HG03520 (cell line): ENCODE measurements at regions not wholly inside any gene's neighbourhood (a gene's known extent, or its start where the extent isn't known, plus 50 kb on each side); places are given as distances from the start of the nearest gene placed in this dataset.
"Not testable (repeated sequence)": the region's sequence is repeated elsewhere in the genome, so short reads cannot be mapped to it uniquely, and the experiment has no call there.

Experiments used
- ATAC-seq: cut with Tn5 transposase; IDR thresholded peaks from one replicate; pipeline ENCODE4 v1.9.1; 2021; ENCODE audit warnings: mild to moderate bottlenecking, moderate library complexity; ENCODE audit not compliant: unreplicated experiment

DNA sequence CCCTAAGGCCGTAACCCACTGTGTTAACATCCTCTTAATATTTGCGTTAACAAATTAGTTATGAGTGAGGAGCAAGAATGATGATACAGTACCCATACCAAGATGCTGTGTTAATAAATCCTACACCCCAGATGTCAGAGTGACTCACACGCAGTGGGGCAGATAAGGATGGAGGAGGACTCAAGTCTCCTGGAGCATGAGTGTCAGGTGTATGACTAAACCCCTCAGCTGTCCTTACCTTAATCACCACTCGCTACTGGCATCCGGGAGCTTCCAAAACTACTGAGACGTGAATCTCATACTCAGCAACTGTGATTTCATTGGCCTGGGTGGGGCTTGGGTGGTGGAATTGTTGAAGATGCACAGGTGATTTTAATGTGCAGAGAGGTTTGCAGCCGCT, 131.3 kb upstream of the MTHFD1L start:
- no peak for ATAC-seq

DNA sequence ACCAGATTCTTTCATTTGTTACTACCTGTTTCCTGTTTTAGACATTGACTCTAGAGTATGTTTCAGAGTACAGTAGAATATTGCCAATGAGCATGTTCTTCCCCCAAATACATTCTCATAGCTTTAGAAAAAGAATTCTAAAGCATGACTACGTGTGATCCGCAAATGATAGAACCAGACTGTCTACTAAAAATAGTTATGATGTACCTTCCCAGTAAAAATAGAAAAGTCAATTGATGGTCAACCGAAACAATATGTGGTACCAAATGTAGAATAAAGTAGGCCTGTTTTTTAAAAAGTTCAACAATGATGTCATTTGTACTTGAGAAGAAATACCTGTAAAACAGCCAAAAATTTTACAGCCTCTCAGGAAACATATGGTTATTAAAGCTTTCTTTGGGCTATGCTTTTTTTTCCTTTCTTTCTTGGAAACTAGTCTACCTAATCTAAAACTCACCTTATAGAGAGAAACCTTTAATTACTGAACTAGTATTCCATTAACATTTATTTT, 130.1 kb upstream of the MTHFD1L start:
- ATAC-seq, result no peak

DNA sequence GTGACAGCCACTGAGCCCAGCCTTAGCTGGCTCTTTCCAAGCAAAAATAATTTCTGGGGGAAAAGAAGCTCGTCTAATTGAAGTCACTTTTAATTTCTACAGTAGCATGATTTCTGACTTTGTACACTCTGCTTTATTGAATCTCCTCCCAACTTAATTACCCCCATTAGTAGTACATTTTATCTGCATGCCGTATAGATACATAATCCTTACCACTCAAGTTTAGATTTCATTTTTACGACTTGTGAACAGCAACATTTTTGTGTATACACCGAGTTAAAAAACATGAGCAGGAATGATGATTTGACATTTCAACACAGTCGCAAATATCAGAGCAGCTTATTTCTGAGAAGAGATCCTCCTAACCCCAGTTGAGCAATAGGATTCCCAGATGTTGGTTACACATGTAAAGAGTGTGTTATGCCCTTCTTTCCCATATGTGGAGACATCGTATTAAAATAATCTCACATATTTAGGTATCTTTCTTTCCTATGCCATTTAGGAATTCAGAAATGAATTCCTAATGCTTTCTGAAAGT, 127.3 kb upstream of the MTHFD1L start:
- no peak for ATAC-seq

DNA sequence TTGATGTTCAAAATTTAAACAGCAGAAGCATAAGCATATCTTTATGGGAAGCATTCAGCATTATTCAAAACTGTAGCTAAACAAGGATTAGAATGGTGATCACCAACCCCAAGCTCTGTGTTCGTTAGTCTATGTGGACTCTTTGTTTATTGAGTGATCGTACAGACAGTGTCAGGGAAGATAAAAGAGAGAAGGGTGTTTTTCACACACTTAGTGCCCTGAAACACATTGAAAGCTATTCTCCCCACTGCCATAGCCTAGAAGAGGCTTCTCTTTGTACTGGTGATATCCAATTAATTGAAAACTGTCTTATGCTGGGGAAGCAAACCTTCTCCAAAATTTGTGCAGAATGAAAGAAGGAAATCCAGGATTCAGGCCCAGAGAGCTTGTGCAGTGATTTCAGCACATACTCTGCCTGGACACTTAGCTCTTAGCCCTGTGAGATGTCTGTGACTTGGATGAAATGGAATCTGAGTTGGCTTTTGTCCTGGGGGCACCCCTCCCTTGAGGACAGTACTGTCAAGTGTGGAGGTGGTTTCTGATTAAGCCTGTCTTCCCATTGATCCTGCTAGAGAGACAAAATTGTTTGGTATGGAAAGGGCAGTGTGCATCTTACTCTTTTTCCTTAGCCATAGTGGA, 125.7 kb upstream of the MTHFD1L start:
- ATAC-seq, result no peak

DNA sequence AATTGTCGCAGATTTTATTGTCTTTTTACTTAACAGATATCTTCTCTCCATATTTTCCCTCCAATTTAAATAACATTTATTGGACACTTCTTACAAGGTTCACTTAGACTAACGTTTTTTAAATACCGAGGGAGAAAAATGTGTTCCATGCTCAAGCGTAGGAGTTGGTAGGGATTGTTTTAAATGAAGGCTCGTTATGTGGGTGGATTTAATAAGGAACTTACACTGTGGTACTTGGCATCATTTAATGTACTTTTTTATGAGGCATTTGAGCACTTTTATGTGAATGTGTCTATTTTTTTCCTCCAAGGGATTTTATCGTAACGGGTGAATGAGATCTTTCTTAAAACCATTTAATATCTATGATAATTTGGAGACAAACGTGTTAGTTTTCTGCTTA, 125.0 kb upstream of the MTHFD1L start:
- no peak for ATAC-seq

DNA sequence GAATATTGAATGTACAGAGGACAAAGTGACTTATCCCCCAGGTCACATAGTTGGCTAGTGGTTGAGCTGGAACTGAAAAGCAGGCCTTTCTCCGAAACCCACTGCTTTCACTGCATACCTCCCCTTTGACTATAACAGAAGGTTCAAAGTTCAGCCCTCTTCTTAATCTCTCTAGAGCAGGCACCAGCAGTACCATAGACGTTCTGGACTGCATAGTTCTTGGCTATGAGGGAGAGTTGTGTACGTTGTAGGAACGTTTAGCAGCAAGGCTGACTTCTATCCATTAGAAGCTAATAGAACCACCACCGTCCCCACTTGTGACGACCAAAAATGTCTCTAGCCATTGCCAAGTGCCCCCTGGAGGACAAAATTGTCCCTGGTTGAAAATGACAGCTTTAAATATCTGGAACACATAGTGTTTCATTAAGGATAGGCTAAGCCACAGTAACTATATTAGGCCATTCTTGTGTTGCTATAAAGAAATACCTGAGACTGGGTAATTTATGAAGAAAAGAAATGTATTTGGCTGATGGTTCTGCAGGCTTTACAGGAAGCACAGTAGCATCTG, 123.8 kb upstream of the MTHFD1L start:
- ATAC-seq, result no peak

DNA sequence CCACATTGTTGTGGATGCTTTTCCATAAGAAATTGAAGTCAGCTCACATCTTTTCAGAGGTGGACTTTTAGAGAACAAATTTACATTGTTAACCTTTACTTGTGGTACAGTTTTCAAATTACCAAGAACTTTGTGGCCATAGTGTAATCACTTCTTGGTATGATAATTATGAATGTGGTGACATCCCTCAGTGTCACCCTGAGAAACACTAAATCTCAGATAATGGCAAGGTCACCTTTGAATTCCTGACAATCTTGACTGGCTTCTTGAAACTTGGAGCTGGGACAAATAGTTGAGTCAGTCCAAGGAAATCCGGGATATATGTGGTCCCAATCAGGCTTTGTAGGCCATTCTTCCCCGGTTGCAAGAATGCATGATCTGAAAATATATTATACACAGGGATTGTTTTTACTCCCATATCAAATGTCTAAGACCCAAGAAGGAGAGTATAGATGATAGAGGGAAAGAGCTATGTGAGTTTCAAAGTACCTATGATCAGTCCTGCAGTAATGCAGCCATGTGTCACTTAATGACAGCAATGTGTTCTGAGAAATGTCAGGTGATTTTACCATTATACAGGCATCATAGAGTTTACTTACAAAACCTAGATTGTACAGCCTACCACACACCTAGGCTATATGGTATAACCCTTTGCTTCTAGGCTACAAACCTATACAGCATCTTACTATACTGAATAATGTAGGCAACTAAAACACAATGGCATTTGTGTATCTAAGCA, 120.8 kb upstream of the MTHFD1L start:
- ATAC-seq, result no peak

DNA sequence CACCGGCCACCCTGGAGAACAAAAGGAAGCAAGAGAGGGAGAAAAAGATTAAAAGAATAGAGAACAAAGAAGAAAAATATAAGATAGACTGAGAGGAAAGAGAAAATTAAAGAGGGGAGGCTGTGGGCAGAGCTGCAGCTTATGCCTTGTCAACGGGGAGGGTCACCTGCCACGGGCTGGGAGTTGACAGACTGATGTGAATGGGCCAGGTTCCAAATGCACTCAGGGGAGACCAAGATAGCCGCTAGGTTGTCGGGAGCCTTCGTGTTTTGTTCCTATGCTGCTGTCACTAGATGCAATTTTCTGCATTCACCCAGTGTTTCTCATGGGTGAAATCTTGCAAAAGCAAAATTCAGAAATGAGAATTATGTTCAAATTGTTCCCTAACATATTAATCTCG, 119.6 kb upstream of the MTHFD1L start:
- no peak for ATAC-seq

DNA sequence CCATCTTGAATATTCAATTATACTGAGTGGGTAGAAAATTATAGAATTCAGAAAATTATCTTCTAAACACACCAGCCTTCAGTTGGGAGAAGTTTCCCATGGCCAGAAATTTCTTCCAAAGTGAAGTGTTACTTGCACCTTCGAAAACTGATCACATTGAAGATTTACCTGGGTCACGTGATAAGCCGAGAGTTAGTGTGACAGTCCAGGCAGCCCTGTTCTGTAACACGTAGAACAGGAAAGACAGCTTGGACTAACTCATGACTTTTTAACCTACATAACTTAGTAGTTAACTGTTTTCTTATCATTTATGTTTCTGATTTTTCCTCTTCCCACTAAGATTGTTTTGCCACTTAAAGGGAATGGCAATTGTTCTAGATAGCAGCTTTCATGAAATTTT, 118.3 kb upstream of the MTHFD1L start:
- no peak for ATAC-seq

DNA sequence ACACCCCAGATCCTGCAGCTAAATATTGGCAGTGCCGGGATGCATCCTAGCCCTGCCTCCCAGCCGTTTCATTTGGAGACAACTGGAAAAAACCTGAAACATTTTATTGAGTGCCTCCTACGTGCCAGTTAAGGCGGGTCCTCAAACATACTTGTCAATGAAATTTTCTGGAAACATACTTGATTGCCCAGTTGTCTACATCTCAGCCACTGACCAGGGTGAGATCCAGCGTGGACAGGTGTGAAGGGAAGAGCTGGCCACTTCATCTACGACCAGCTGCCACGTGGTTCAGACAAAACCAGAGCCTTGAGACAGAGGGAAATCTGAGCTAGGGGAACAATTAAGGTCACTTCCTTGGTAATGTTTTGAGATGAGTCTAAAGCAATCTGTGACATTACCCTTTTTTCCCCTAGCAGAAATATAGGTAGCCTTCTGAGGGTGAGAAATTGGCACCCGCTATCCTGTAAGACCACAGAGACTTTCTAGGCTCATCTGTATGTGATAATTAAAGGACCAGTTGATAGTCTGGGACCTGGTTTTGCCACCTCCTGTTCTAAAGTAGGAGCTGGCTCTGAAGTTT, 116.3 kb upstream of the MTHFD1L start:
- no peak for ATAC-seq

DNA sequence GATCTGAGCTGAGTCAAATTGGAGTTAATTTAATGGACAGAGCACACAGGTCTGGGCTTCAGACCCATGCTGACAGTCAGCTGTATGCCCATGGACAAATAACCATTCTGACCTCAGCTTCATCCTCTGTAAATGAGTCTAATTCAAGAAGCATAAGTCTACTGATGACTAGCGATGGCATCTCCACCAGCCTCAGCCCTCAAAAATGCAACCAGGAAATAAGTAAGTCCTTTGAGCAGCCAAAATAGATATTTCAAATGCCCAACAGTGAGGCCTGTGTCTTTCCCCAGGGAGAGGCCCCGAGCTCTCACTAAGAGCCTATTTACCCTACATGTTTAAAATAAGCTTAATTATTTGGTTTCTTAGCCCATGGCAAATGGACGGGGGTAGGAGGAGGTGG, 114.2 kb upstream of the MTHFD1L start:
- no peak for ATAC-seq

DNA sequence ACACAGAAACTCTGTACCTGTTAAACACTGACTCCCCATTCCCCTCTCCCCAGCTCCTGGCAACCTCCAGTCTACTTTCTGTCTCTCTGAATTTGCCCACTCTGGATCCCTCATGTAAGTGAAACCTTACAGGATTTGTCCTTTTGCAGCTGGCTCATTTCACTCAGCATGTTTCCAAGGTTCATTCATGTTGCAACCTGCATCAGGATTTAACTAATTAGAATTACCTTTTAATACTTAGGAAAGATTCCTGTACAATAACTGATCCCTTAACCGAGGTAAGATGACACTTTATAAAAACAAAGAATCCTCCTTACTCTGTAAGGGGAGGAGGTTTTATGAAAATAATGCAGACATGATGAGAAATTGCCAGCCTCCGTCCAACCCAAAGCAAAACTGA, 113.1 kb upstream of the MTHFD1L start:
- no peak for ATAC-seq

DNA sequence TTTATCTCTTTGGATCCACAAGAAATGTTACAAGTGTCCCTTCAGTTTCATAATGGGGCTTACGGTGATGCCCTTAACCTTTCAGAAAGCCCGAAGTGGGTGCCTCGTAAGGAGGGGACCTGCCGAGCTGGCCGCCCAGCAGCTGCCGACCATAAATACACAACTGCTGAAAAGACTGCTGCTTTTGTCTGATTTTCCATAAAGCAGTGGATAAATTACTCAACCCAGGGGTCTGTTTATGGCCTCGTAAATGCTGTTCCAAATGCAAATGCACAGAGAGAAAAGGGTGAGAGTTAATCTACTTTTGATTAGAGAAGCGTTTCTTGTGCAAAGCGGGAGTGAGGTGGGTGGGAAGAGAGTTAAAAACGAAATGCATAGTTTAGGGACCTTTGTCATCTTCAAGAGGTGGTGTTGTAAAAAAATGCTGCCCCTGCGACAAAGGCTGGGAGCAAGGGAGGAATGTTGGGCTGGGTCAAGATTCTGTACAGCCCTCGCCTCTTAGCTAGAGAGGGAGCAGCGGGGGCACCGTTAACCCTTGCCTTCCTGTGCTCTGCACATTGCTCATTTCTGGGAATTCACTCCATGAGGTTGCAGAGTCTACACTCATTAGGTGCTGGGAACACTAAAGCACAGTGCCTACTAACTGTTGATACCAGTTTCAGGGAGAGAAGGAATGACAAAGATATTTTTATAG, 112.0 kb upstream of the MTHFD1L start:
- ATAC-seq, result no peak

DNA sequence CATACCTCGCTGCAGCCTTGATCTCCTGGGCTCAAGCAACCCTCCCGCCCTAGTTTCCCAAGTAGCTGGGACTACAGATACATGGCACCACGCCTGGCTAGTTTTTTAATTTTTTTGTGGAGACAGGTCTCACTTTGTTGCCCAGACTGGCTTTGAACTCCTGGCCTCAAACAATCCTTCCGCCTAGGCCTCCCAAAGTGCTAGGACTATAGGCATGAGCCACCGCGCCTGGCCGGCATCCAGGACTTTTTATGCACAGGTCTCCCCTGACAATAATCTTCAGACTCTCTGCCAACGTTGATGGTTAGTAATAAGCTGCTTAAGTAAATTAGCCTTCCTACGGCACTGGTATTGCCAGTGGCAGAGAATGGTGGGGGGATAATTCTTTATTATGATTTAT, 110.5 kb upstream of the MTHFD1L start:
- ATAC-seq, result no peak

DNA sequence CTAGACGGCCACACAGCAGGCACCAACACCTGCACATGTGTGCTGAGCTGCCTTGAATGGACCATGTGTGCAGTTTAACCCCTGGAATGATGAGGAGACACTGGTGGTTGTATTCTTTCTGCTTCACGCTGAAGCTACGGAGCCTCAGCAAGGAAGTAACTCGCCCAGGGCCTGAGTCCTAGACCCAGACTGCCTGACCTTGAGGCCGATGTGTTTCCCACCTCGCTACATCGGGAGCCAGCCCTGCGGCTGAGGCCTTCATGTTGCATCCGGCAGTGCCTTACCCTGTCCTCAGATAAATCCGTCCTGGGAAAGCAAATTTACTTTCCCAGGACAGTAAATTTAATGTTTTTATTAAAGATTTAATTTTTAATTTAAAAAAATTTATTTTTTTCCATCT, 110.0 kb upstream of the MTHFD1L start:
- no peak for ATAC-seq

DNA sequence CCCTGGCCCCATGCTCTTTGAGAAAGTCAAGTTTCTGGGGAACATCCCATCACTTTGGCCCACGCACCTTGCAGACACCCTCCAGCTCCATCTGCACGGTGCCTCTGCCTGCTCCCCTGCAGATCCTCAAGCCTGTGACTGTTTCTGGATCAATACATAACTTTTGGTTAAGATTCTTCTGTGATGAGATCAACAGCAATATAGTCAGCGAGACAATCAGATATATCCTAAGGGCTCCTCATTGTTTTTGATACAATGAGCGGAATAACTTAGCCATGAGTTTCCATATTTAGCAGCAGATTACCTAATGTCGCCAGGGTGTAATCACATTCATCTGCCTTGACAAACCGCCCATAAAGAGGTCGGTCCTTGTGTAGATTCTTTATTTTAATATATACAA, 109.3 kb upstream of the MTHFD1L start:
- ATAC-seq, result no peak

DNA sequence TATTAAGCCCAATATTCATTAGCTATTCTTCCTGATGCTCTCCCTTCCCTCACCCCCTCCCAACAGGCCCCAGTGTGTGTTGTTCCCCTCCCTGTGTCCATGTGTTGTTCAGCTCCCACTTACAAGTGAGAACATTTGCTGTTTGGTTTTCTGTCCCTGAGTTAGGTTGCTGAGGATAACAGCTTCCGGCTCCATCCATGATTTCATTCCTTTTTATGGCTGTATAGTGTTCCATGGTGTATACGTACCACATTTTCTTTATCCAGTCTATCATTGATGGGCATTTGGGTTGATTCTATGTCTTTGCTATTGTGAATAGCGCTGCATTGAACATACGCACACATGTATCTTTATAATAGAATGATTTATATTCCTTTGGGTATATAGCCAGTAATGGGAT, 107.7 kb upstream of the MTHFD1L start:
- ATAC-seq, result not testable (repeated sequence)

DNA sequence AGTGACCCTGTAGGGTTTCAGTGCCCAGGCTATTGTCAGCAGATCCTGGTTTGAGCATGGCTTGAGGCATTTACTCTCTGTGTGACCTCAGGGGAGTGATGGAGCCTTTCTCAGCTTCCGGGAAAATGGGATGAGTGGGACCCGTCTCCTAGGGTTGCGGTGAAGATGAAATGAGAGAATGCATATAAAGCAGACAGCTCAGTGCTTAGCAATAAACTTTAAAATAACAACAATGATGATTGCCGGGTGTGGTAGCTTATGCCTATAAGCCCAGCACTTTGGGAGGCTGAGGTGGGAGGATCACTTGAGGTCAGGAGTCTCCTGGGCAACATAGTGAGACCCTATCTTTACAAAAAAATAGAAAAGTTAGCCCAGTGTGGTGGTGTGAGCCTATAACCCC, 106.0 kb upstream of the MTHFD1L start:
- no peak for ATAC-seq

DNA sequence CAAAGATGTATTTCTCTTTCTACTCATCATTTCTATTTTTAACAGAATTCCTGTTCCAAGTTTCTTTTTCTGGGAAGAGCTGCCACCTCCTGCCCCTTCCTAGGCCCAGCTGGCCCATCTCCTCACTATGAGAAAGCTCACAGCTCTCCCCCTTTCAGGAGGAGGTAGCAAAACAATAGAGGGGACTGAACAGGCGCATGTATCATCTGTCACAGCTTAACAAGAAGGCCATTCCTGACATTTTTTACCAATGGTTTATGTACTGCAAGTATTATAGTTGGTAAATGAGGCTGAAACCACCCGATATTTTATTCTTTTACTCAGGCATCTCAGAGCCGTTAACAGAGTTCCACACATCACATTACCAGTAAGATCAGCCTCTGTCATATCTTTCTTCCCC, 103.7 kb upstream of the MTHFD1L start:
- ATAC-seq, result no peak

DNA sequence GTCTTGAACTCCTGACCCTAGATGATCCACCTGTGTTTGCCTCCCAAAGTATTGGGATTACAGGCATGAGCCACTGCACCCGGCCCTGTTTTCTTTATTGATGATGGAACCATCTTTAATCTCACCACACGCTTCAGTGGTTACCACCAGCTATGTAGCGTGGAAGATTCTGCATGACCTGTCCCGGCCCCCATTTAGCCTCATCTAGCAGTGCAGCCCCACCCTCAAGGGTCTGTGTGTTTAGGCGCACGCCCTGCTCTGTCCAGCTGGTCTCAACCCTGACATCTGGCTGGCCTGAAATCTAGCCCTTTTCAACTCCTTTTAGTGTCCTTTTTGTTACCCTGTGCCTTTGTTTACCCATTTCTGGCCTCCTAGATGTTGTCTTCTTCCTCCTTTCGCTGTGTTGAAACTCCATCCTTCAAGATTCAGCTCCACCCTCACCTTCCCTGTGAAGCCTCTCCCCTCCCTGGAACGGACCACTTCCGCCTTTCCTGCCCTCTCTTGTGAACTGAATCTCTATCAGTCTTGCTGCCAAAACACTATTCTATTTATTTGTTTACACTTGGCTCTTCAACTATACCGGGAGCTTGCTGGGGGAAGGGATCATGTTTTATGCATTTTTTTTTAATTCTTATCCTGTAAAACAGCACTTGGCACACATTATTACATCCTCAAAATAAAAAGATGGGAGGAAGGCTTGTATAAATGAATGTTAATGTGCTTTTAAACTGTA, 101.0 kb upstream of the MTHFD1L start:
- ATAC-seq, result no peak
